K562 (cell line): ENCODE measurements at regions not wholly inside any gene's neighbourhood (a gene's known extent, or its start where the extent isn't known, plus 50 kb on each side); places are given as distances from the start of the nearest gene placed in this dataset.
A peak's percentile ranks its signal among the peaks of the same experiment; 100 is the strongest.

ENCODE experiments used
- CREB3 ChIP-seq: fragments of 450-650 bp; conservative IDR thresholded peaks from 2 replicates; pipeline ENCODE4 v1.6.1; 2016; ENCODE audit warnings: missing genetic modification characterization, low read depth, mild to moderate bottlenecking, missing compliant biosample characterization, moderate library complexity
- CTBP1 ChIP-seq: fragments of 450-650 bp; IDR thresholded peaks from 2 replicates; pipeline ENCODE4 v1.6.1; 2016; ENCODE audit warnings: borderline replicate concordance
- FOXA3 ChIP-seq, 2 experiments: fragments of 450-650 bp in 1 of 2; sonication (generic) in 1 of 2; formaldehyde crosslinking; IDR thresholded peaks in 1 of 2; conservative IDR thresholded peaks in 1 of 2; 2 replicates each; pipeline versions ENCODE4 v1.4.0 to v1.8.0; 2020 to 2022; ENCODE audit warnings: mild to moderate bottlenecking in 2 of 2, missing genetic modification reagents in 1 of 2
- LARP7 ChIP-seq: fragments of 450-650 bp; IDR thresholded peaks from 2 replicates; pipeline ENCODE4 v1.6.1; 2016
- LEF1 ChIP-seq: fragments of 450-650 bp; IDR thresholded peaks from 2 replicates; pipeline ENCODE4 v1.6.1; 2016; ENCODE audit warnings: mild to moderate bottlenecking
- MTF1 ChIP-seq: fragments of 250-450 bp; sonication (Bioruptor Pico); IDR thresholded peaks from 2 replicates; pipeline ENCODE4 v1.9.0; 2021; ENCODE audit warnings: moderate library complexity, mild to moderate bottlenecking, inconsistent platforms, borderline replicate concordance
- PHF21A ChIP-seq: fragments of 450-650 bp; IDR thresholded peaks from 2 replicates; pipeline ENCODE4 v1.6.1; 2017; ENCODE audit warnings: low read depth, borderline replicate concordance
- SP2 ChIP-seq: IDR thresholded peaks from 2 replicates; pipeline ENCODE4 v1.6.1; 2011; ENCODE audit warnings: mild to moderate bottlenecking, low read depth, low read length, moderate library complexity; ENCODE audit not compliant: poor library complexity, severe bottlenecking; ENCODE audit errors: extremely low read depth
- SREBF2 ChIP-seq: sonication (generic); formaldehyde crosslinking; IDR thresholded peaks from 2 replicates; pipeline ENCODE4 v1.4.0; 2020; ENCODE audit warnings: mild to moderate bottlenecking, missing genetic modification reagents
- XRCC4 ChIP-seq: IDR thresholded peaks from one replicate; pipeline ENCODE4 v1.6.1; 2011; ENCODE audit not compliant: insufficient read depth, insufficient read length; ENCODE audit errors: extremely low read depth
- ZNF274 ChIP-seq: IDR thresholded peaks from 2 replicates; pipeline ENCODE4 v1.6.1; 2011; ENCODE audit warnings: low read depth, mild to moderate bottlenecking, low read length, moderate library complexity, borderline replicate concordance
- ZNF444 ChIP-seq: fragments of 250-450 bp; sonication (Bioruptor Pico); IDR thresholded peaks from 2 replicates; pipeline ENCODE4 v1.4.0; 2020; ENCODE audit warnings: mild to moderate bottlenecking, moderate library complexity
- TF ChIP-seq, protein P1 (sequence below): fragments of 450-650 bp; IDR thresholded peaks from 2 replicates; pipeline ENCODE4 v1.7.1; 2018; ENCODE audit warnings: mild to moderate bottlenecking, low read depth; ENCODE audit not compliant: partially characterized antibody
- TF ChIP-seq, protein P2 (sequence below): fragments of 200-600 bp; sonication (generic); IDR thresholded peaks from one replicate; pipeline ENCODE4 v1.6.1; 2012; ENCODE audit warnings: mild to moderate bottlenecking, low read depth, low read length, inconsistent platforms

DNA sequence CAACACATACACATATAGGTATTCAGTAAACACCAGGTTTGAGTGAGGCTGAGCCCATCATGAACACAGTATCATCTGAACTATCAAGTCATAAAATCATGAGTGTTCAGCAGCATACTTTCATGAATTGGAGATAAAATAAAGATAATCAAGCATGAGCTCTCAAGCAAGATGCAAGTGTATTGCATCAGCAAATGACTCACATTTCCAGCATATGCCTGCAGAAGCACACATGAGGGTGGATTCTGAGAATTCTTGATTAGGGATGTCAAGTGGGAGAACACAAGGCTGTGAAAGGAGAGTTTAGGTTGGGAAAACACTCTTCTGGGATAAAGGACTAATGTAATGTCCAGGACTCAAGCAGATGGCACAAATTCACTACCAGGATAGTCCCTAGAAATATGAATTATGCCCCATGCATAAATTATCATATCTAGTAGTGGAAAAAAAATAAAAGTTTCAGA, 299.2 kb downstream of the SRGAP2C start (continued):
- TF ChIP-seq, protein P1, sequence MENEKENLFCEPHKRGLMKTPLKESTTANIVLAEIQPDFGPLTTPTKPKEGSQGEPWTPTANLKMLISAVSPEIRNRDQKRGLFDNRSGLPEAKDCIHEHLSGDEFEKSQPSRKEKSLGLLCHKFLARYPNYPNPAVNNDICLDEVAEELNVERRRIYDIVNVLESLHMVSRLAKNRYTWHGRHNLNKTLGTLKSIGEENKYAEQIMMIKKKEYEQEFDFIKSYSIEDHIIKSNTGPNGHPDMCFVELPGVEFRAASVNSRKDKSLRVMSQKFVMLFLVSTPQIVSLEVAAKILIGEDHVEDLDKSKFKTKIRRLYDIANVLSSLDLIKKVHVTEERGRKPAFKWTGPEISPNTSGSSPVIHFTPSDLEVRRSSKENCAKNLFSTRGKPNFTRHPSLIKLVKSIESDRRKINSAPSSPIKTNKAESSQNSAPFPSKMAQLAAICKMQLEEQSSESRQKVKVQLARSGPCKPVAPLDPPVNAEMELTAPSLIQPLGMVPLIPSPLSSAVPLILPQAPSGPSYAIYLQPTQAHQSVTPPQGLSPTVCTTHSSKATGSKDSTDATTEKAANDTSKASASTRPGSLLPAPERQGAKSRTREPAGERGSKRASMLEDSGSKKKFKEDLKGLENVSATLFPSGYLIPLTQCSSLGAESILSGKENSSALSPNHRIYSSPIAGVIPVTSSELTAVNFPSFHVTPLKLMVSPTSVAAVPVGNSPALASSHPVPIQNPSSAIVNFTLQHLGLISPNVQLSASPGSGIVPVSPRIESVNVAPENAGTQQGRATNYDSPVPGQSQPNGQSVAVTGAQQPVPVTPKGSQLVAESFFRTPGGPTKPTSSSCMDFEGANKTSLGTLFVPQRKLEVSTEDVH: no peak
- TF ChIP-seq CREB3 (tag) (no peak), PHF21A (no peak), ZNF274 (no peak), ZNF444 (no peak), FOXA3 (CRISPR knock-in tag; conservative IDR thresholded peaks at IDR 0.05 in 1 of 2, IDR thresholded peaks at IDR 0.05 in 1 of 2) (no peak), MTF1 (no peak), XRCC4 (no peak), CTBP1 (peak; percentile 26; the same call in 1 of the 2 replicates), SP2 (no peak), SREBF2 (CRISPR knock-in tag) (no peak), LEF1 (no peak), LARP7 (no peak)
- TF ChIP-seq, protein P2, sequence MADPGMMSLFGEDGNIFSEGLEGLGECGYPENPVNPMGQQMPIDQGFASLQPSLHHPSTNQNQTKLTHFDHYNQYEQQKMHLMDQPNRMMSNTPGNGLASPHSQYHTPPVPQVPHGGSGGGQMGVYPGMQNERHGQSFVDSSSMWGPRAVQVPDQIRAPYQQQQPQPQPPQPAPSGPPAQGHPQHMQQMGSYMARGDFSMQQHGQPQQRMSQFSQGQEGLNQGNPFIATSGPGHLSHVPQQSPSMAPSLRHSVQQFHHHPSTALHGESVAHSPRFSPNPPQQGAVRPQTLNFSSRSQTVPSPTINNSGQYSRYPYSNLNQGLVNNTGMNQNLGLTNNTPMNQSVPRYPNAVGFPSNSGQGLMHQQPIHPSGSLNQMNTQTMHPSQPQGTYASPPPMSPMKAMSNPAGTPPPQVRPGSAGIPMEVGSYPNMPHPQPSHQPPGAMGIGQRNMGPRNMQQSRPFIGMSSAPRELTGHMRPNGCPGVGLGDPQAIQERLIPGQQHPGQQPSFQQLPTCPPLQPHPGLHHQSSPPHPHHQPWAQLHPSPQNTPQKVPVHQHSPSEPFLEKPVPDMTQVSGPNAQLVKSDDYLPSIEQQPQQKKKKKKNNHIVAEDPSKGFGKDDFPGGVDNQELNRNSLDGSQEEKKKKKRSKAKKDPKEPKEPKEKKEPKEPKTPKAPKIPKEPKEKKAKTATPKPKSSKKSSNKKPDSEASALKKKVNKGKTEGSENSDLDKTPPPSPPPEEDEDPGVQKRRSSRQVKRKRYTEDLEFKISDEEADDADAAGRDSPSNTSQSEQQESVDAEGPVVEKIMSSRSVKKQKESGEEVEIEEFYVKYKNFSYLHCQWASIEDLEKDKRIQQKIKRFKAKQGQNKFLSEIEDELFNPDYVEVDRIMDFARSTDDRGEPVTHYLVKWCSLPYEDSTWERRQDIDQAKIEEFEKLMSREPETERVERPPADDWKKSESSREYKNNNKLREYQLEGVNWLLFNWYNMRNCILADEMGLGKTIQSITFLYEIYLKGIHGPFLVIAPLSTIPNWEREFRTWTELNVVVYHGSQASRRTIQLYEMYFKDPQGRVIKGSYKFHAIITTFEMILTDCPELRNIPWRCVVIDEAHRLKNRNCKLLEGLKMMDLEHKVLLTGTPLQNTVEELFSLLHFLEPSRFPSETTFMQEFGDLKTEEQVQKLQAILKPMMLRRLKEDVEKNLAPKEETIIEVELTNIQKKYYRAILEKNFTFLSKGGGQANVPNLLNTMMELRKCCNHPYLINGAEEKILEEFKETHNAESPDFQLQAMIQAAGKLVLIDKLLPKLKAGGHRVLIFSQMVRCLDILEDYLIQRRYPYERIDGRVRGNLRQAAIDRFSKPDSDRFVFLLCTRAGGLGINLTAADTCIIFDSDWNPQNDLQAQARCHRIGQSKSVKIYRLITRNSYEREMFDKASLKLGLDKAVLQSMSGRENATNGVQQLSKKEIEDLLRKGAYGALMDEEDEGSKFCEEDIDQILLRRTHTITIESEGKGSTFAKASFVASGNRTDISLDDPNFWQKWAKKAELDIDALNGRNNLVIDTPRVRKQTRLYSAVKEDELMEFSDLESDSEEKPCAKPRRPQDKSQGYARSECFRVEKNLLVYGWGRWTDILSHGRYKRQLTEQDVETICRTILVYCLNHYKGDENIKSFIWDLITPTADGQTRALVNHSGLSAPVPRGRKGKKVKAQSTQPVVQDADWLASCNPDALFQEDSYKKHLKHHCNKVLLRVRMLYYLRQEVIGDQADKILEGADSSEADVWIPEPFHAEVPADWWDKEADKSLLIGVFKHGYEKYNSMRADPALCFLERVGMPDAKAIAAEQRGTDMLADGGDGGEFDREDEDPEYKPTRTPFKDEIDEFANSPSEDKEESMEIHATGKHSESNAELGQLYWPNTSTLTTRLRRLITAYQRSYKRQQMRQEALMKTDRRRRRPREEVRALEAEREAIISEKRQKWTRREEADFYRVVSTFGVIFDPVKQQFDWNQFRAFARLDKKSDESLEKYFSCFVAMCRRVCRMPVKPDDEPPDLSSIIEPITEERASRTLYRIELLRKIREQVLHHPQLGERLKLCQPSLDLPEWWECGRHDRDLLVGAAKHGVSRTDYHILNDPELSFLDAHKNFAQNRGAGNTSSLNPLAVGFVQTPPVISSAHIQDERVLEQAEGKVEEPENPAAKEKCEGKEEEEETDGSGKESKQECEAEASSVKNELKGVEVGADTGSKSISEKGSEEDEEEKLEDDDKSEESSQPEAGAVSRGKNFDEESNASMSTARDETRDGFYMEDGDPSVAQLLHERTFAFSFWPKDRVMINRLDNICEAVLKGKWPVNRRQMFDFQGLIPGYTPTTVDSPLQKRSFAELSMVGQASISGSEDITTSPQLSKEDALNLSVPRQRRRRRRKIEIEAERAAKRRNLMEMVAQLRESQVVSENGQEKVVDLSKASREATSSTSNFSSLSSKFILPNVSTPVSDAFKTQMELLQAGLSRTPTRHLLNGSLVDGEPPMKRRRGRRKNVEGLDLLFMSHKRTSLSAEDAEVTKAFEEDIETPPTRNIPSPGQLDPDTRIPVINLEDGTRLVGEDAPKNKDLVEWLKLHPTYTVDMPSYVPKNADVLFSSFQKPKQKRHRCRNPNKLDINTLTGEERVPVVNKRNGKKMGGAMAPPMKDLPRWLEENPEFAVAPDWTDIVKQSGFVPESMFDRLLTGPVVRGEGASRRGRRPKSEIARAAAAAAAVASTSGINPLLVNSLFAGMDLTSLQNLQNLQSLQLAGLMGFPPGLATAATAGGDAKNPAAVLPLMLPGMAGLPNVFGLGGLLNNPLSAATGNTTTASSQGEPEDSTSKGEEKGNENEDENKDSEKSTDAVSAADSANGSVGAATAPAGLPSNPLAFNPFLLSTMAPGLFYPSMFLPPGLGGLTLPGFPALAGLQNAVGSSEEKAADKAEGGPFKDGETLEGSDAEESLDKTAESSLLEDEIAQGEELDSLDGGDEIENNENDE: no peak
